K562 (cell line): ENCODE measurements at regions not wholly inside any gene's neighbourhood (a gene's known extent, or its start where the extent isn't known, plus 50 kb on each side); places are given as distances from the start of the nearest gene placed in this dataset.

Experiments
- ATAC-seq: fragments of 200-7000 bp; cut with Tn5 transposase; 3 replicates; pipeline ENCODE4 v1.9.1; 2020; ENCODE audit warnings: moderate library complexity
- BruUV-seq: library from RNA; stranded (reverse); fragments of 400-500 nt; replicated peaks from 2 replicates; lab custom pipeline; 2021; lab: Mats Ljungman, UMichigan
- CTCF ChIA-PET: fragments of 300-600 bp; formaldehyde crosslinking; extraction: SDS; loops from one replicate; lab custom pipeline; 2021; ENCODE audit warnings: low intra/inter-chr PET ratio; lab: Yijun Ruan, JAX
- POLR2A ChIA-PET: fragments of 300-600, 350-650 bp; sonication (Branson Sonifier 250); formaldehyde crosslinking; extraction: SDS; loops from one replicate; lab custom pipeline; 2021; ENCODE audit warnings: antibody characterized with exemption, inconsistent platforms; lab: Yijun Ruan, JAX
- DNase-seq, 4 experiments: peaks; one replicate each; pipeline versions ENCODE4 v3.0.0 to v3.0.0-alpha.2; 2011 to 2018; ENCODE audit warnings: low spot score in 3 of 4, mixed read lengths in 3 of 4; ENCODE audit errors: extremely low read depth in 1 of 4
- FAIRE-seq: peaks from 2 replicates; lab custom pipeline; 2011; peaks lifted over from hg19 to GRCh38; lab: Jason Lieb, UNC
- H2AFZ ChIP-seq: 2 replicates; pipeline ENCODE4 v1.6.0; 2011; ENCODE audit warnings: low read depth, low read length, control low read depth, inconsistent platforms
- H3K27ac ChIP-seq: fragments of 200-600 bp; 3 replicates; pipeline ENCODE4 v1.8.0; 2011; ENCODE audit warnings: low read depth, mild to moderate bottlenecking, control low read depth, inconsistent platforms, low read length, moderate library complexity, mixed read lengths; ENCODE audit errors: extremely low read depth
- H3K27me3 ChIP-seq, 2 experiments: fragments of 300-600 bp in 1 of 2; 2 replicates in 1 of 2; 3 replicates in 1 of 2; pipeline versions ENCODE4 v1.6.0 to v1.8.0; 2011; ENCODE audit warnings: inconsistent platforms in 2 of 2, low read length in 2 of 2, mild to moderate bottlenecking in 1 of 2, mixed read lengths in 1 of 2, moderate library complexity in 1 of 2; ENCODE audit not compliant: control insufficient read depth in 2 of 2, insufficient read depth in 2 of 2
- H3K36me3 ChIP-seq: fragments of 300-600 bp; 3 replicates; pipeline ENCODE4 v1.8.0; 2011; ENCODE audit warnings: mild to moderate bottlenecking, low read length, inconsistent platforms; ENCODE audit not compliant: control insufficient read depth, insufficient read depth
- H3K4me1 ChIP-seq, 2 experiments: fragments of 200-600 bp in 1 of 2; replicated peaks in 1 of 2; 2 replicates in 1 of 2; 3 replicates in 1 of 2; pipeline versions ENCODE4 v1.5.1 to v1.8.0; 2011; ENCODE audit warnings: inconsistent platforms in 2 of 2, low read length in 2 of 2, mild to moderate bottlenecking in 1 of 2, mixed read lengths in 1 of 2, moderate library complexity in 1 of 2; ENCODE audit not compliant: control insufficient read depth in 2 of 2, insufficient read depth in 2 of 2
- H3K4me2 ChIP-seq: 2 replicates; pipeline ENCODE4 v1.6.1; 2011; ENCODE audit warnings: low read length, control low read depth, inconsistent platforms, mixed read lengths; ENCODE audit not compliant: insufficient read depth
- H3K4me3 ChIP-seq: fragments of 200-600 bp; sonication (generic), shearing (Covaris generic); 2 replicates; pipeline ENCODE4 v1.5.1; 2016; ENCODE audit warnings: control low read depth, inconsistent platforms
- H3K79me2 ChIP-seq: fragments of 200-600 bp; 3 replicates; pipeline ENCODE4 v1.8.0; 2011; ENCODE audit warnings: low read length, inconsistent platforms; ENCODE audit not compliant: control insufficient read depth, insufficient read depth
- H3K9ac ChIP-seq, 2 experiments: 2 replicates each; pipeline versions ENCODE4 v1.6.0 to v1.6.1; 2011; ENCODE audit warnings: low read depth in 2 of 2, low read length in 2 of 2, control low read depth in 1 of 2, inconsistent platforms in 1 of 2, mild to moderate bottlenecking in 1 of 2, mixed read lengths in 1 of 2; ENCODE audit not compliant: insufficient read depth in 1 of 2
- H3K9me1 ChIP-seq: one replicate; pipeline ENCODE4 v1.6.0; 2011; ENCODE audit warnings: inconsistent platforms, mild to moderate bottlenecking, low read length, moderate library complexity; ENCODE audit not compliant: control insufficient read depth, insufficient read depth
- H3K9me3 ChIP-seq: replicated peaks from 2 replicates; pipeline ENCODE4 v1.5.1; 2011; ENCODE audit warnings: low read depth, low read length, inconsistent platforms; ENCODE audit not compliant: control insufficient read depth, insufficient read depth
- H4K20me1 ChIP-seq: replicated peaks from 2 replicates; pipeline ENCODE4 v1.6.1; 2011; ENCODE audit warnings: low read length, inconsistent platforms, mixed read lengths; ENCODE audit not compliant: control insufficient read depth, insufficient read depth
- ARHGAP35 ChIP-seq: fragments of 450-650 bp; IDR thresholded peaks from 2 replicates; pipeline ENCODE4 v1.6.1; 2018; ENCODE audit not compliant: partially characterized antibody
- DPF2 ChIP-seq: fragments of 450-650 bp; IDR thresholded peaks from 2 replicates; pipeline ENCODE4 v1.6.1; 2016
- SMAD2 ChIP-seq: fragments of 150-350 bp; IDR thresholded peaks from 2 replicates; pipeline ENCODE4 v1.6.1; 2014; ENCODE audit warnings: low read depth, mild to moderate bottlenecking, low read length
- SRSF1 ChIP-seq: fragments of 200-400 bp; formaldehyde crosslinking; IDR thresholded peaks from 2 replicates; pipeline ENCODE4 v1.6.1; 2017; ENCODE audit warnings: mild to moderate bottlenecking, low read depth, low read length, moderate library complexity
- U2AF2 ChIP-seq: fragments of 200-400 bp; formaldehyde crosslinking; optimal IDR thresholded peaks from 2 replicates; pipeline ENCODE3; 2017; ENCODE audit warnings: low read depth, mild to moderate bottlenecking, low read length
- WGBS: fragments of 100-300 bp; shearing (Covaris generic); methylation state at CpG from one replicate; pipeline ENCODE4 v1.1.6; 2016; ENCODE audit warnings: low coverage, mixed read lengths; ENCODE audit not compliant: insufficient coverage; ENCODE audit errors: missing lambda C conversion rate; 5-methylcytosine and 5-hydroxymethylcytosine counted together
- in situ Hi-C: fragments of 300-500 bp; cut with MboI; formaldehyde crosslinking; loops from 4 replicates; pipeline ENCODE4 v1.15.0; 2018; ENCODE audit warnings: inconsistent platforms, mixed read lengths
- intact Hi-C: fragments of 100-400 bp; cut with micrococcal nuclease; formaldehyde crosslinking; loops from 2 replicates; pipeline ENCODE4 v1.14.2; 2022
- TF ChIP-seq, protein P1 (sequence below): fragments of 250-450 bp; sonication (Bioruptor Pico); IDR thresholded peaks from 2 replicates; pipeline ENCODE4 v1.5.0; 2021; ENCODE audit warnings: mild to moderate bottlenecking, borderline replicate concordance

DNA sequence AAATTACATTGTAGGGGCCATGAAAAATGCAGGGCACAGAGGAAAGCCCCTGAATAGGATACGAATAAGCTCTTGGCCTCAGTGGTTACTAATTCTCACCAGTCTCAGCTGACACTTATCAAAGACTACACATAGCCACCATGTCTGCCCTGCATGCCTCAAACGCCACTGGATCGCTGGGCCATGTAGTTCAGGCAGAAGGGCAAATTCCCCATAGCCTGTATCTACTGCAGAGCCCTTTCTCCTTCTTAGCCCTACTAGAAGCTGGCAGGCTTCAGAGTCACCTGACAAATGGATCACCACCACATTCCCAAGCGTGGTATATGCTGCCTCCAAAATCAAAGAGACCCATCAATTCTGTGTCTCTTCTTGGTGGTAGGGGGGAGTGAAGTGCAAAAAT lies 177.4 kb downstream of the MINAR1 start:
- H3K4me1 ChIP-seq, result no peaks in the 10 kb centered on the region
- H3K9me3 ChIP-seq, result no peaks in the 10 kb centered on the region
- FAIRE-seq (no peak), DNase-seq (no peak), ATAC-seq (no peak)
- no peaks in the 10 kb centered on the region for H4K20me1 ChIP-seq
- no peaks in the 10 kb centered on the region for H3K9me1 ChIP-seq
- in situ Hi-C loops, result no loop called here
- no peak overlapping the region for H3K27ac ChIP-seq
- H2AFZ ChIP-seq, result no peak overlapping the region
- TF ChIP-seq DPF2, result no peak
- TF ChIP-seq SMAD2, result no peak
- TF ChIP-seq, protein P1, sequence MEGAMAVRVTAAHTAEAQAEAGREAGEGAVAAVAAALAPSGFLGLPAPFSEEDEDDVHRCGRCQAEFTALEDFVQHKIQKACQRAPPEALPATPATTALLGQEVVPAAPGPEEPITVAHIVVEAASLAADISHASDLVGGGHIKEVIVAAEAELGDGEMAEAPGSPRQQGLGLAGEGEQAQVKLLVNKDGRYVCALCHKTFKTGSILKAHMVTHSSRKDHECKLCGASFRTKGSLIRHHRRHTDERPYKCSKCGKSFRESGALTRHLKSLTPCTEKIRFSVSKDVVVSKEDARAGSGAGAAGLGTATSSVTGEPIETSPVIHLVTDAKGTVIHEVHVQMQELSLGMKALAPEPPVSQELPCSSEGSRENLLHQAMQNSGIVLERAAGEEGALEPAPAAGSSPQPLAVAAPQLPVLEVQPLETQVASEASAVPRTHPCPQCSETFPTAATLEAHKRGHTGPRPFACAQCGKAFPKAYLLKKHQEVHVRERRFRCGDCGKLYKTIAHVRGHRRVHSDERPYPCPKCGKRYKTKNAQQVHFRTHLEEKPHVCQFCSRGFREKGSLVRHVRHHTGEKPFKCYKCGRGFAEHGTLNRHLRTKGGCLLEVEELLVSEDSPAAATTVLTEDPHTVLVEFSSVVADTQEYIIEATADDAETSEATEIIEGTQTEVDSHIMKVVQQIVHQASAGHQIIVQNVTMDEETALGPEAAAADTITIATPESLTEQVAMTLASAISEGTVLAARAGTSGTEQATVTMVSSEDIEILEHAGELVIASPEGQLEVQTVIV, result no peak
- no TSS peak for BruUV-seq
- intact Hi-C loops, result loop anchor here (10.0 kb wide), 1 partner anchor 245 kb away; no protein-coding TSS in a partner anchor
- no peak overlapping the region for H3K4me2 ChIP-seq
- no peak overlapping the region for H3K9ac ChIP-seq
- ChIA-PET POLR2A (no interaction called here), CTCF (no interaction called here)
- H3K27me3 ChIP-seq, result peaks cover 4 to 9% of the 10 kb centered on the region in 2 experiments; a peak in 3 of 5 replicates
- no peaks in the 10 kb centered on the region for H3K36me3 ChIP-seq
- H3K79me2 ChIP-seq, result no peaks in the 10 kb centered on the region
- WGBS, result 0% methylated on average over 4 of the region's 4 CpGs
- H3K4me3 ChIP-seq, result no peak overlapping the region

DNA sequence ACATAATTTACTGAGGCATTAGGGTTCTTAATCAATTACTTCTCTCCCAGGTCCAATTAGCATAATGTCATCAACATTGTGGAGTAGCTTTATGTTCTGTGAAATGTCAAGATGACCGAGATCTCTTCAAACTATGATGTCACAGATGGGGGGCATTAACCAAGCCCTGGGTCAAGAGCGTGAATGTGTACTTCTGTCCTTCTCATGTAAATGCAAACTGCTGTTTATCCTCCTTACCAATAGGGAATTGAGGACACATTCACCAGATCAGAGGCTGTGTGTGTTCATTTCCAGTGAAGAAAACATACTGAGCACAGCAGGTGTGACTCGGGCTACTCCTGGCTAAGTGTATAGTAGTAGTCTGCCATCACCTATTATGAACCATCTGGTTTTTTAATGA lies 177.9 kb downstream of the MINAR1 start:
- H3K9ac ChIP-seq, result no peak overlapping the region
- CTCF ChIA-PET, result no interaction called here
- intact Hi-C loops (no loop called here), in situ Hi-C loops (no loop called here)
- FAIRE-seq (no peak), ATAC-seq (no peak), DNase-seq (no peak)
- 4% methylated on average over 3 of the region's 3 CpGs for whole genome bisulfite sequencing
- no peak overlapping the region for H3K27ac ChIP-seq
- peaks cover 4 to 9% of the 10 kb centered on the region in 2 experiments; a peak in 3 of 5 replicates for H3K27me3 ChIP-seq
- no peak overlapping the region for H3K4me3 ChIP-seq
- no TSS peak for BruUV-seq
- H3K4me1 ChIP-seq, result no peaks in the 10 kb centered on the region
- no peaks in the 10 kb centered on the region for H3K9me3 ChIP-seq
- no peaks in the 10 kb centered on the region for H4K20me1 ChIP-seq
- TF ChIP-seq U2AF2 (no peak), SRSF1 (no peak), ARHGAP35 (no peak)
- H3K4me2 ChIP-seq, result no peak overlapping the region
- no peaks in the 10 kb centered on the region for H3K79me2 ChIP-seq
- H3K9me1 ChIP-seq, result no peaks in the 10 kb centered on the region
- no peak overlapping the region for H2AFZ ChIP-seq
- POLR2A ChIA-PET, result no interaction called here
- H3K36me3 ChIP-seq, result no peaks in the 10 kb centered on the region
